SK-N-MC (cell line): ENCODE measurements at regions not wholly inside any gene's neighbourhood (a gene's known extent, or its start where the extent isn't known, plus 50 kb on each side); places are given as distances from the start of the nearest gene placed in this dataset.

Source experiments
- EZH2 ChIP-seq: fragments of 200-600 bp; sonication (generic); IDR thresholded peaks from one replicate; pipeline ENCODE4 v1.6.1; 2017; ENCODE audit warnings: antibody characterized with exemption
- FOXP2 ChIP-seq: optimal IDR thresholded peaks from 2 replicates; pipeline ENCODE3; 2011; ENCODE audit warnings: mild to moderate bottlenecking, moderate library complexity; ENCODE audit not compliant: insufficient read depth; ENCODE audit errors: extremely low read length, control extremely low read depth
- POLR2AphosphoS5 ChIP-seq: IDR thresholded peaks from 2 replicates; pipeline ENCODE4 v1.6.1; 2012; ENCODE audit warnings: mild to moderate bottlenecking, low read depth, low read length, borderline replicate concordance

DNA sequence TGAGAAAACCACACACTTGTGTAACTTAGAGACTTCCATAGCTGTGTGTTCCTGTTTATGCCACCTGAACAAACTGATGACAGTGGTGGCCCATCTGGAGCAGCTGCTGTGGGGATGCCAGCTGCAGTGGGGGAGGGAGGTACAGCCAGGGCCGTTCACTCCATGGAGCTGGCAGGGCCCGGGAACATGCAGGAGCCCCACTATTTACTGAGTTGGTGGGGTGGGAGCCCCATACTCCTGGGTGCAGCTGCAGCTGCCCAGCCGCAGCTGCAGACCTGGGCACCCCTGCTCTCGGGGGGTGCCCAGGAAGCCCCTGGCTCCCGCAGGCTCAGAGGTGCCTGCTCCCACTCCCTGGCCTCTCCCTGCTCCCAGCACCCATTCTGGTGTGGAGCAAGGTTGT, 398.6 kb upstream of the RASGEF1B start:
- TF ChIP-seq FOXP2 (no peak), EZH2 (no peak), POLR2AphosphoS5 (no peak)
